HG02610 (cell line): ENCODE measurements at regions not wholly inside any gene's neighbourhood (a gene's known extent, or its start where the extent isn't known, plus 50 kb on each side); places are given as distances from the start of the nearest gene placed in this dataset.
"Not testable (repeated sequence)": the region's sequence is repeated elsewhere in the genome, so short reads cannot be mapped to it uniquely, and the experiment has no call there.

Experiments
- ATAC-seq: cut with Tn5 transposase; IDR thresholded peaks from one replicate; pipeline ENCODE4 v1.9.1; 2021; ENCODE audit warnings: mild to moderate bottlenecking, moderate library complexity; ENCODE audit not compliant: unreplicated experiment

DNA sequence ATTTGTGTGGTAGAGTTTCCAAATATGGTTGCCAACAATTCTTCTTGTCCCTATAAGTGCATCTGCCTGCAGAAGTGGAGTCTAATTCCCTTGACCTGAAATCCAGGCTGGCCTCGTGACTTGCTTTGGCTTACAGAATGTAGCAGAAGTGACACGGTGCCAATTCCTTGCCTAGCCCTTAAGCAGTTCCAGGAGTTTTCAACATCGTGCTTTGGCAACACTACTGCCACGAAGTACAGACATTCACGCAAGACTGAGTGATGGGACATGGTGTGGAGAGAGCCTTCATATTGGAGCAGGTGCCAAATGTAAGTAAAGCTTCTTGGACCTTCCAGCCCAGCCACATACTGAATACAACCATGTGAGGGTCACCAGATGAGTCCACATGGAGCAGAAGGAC lies 92.9 kb upstream of the NEK6 start:
- ATAC-seq: no peak

DNA sequence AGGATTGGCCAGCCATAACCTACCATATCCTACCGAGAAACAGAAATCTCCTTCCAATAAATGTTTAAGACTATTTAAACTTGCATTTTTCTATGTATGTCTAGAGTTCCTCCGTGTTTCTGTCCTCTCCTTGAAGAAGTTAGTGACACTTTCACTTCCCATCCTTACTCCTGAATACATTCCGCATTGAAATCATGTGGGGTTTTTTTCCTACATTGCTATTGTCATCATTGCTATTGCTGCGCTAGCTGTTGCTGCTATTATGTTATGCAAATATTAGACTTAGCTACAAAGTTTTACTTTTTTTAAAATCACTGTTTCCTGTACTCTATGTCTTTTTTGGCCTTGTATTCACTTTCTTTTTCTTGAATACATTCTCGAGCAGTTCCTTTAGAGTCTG lies 83.3 kb upstream of the NEK6 start:
- no peak for ATAC-seq

GRCh38 chr9:124177522-124177921 lies 80.2 kb upstream of the NEK6 start:
- not testable (repeated sequence) for ATAC-seq

GRCh38 chr9:124179196-124180071 lies 78.3 kb upstream of the NEK6 start:
- no peak for ATAC-seq

- ATAC-seq: no peak
These were observed 77.2 kb upstream of the NEK6 start for GRCh38 chr9:124180557-124180956.

DNA sequence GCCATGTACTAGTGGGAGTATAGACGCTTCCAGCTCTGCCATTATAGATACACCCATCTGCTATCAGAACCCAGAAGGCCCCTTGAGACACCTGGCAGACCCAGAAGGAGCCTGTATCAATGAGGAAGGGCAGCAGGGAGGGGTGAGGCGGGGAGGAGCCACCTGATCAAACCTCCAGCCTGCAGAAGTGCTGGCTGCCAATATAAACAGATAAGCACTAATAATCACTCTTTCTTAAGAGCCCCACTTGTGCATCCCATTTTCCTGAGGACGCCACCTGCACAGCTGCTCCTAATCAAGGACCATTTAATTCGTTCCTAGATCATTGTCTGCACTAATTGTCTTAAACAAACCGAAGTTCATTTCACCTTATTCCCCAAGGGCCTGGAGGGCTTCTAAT lies 75.0 kb upstream of the NEK6 start:
- no peak for ATAC-seq

DNA sequence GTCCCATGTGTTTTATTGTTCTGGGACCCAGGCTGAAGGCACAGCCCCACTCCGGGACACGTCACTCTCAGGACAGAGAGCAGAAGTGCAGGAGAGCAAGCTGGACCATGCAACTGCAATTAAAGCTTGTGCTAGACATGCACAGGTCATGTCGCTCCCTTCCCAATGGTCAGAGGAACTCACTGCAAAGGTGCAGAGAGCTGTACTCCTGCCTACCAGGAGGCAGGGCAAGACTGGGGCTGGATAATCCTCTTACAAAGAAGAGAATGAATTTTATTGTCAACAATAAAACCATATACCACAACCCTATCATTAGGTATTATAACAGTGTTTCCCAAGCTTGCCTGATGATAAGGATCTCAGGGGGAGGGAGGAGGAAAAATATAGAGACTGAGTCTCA lies 74.0 kb upstream of the NEK6 start:
- no peak for ATAC-seq

DNA sequence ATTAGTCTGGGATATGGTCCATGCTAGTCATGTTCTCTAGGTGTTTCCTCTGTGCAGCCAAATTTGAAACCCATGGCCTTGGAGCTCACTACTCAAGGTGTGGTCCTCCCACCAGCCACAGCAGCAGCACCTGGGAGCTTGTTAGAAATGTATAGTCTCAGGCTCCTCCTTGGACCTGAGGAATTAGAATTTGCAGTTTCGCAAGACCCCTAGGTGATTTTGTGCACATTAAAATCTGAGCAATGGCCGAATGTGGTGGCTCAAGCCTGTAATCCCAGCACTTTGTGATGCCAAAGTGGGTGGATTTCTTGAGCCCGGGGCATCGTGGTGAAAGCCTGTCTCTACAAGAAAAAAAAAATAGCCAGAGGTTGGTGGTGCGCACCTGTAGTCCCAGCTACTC lies 72.3 kb upstream of the NEK6 start:
- ATAC-seq: no peak

DNA sequence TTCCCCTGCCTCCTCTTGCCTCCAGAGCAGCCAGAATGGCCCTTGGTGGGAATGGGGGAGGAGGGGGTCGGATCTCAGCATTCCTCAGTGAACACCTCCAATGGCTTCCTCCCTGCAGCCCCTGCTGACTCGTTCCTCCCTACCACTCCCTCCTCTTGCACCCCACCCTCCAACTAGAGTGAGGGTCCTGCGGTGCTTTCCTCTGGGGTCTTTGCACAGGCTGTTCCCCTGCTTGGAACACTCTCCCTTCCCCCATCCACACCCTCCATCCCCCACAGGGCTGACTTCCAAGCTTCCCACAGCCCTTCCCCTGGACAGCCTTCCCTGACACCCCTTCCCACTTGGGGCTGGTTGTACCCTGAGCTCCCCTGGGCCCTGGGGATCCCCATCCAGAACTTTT lies 70.4 kb upstream of the NEK6 start:
- ATAC-seq: no peak

GRCh38 chr9:124188331-124189110 lies 69.2 kb upstream of the NEK6 start:
- ATAC-seq: no peak

DNA sequence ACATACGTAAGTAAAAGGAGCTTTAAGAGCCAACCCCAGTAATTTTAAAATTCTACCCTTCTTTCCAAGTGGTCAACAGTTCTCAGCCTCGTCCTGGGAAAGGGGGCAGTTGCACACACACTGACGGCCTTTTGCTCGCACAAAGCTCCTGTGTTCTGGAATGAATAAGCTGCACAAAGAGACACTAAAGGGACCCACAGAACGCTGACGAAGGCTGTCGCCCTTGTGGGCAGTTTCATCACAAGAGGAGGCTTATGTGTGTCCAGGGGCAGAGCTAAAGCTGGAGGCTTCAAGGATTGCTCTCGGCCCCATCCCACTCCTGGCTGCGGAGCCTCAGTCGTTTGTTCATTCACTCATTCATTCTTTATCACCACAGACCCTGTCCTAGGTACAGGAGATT lies 67.0 kb upstream of the NEK6 start:
- ATAC-seq: no peak

GRCh38 chr9:124191691-124192395 lies 65.9 kb upstream of the NEK6 start:
- no peak for ATAC-seq

- ATAC-seq: no peak
These were observed 61.0 kb upstream of the NEK6 start for GRCh38 chr9:124196814-124197176.

DNA sequence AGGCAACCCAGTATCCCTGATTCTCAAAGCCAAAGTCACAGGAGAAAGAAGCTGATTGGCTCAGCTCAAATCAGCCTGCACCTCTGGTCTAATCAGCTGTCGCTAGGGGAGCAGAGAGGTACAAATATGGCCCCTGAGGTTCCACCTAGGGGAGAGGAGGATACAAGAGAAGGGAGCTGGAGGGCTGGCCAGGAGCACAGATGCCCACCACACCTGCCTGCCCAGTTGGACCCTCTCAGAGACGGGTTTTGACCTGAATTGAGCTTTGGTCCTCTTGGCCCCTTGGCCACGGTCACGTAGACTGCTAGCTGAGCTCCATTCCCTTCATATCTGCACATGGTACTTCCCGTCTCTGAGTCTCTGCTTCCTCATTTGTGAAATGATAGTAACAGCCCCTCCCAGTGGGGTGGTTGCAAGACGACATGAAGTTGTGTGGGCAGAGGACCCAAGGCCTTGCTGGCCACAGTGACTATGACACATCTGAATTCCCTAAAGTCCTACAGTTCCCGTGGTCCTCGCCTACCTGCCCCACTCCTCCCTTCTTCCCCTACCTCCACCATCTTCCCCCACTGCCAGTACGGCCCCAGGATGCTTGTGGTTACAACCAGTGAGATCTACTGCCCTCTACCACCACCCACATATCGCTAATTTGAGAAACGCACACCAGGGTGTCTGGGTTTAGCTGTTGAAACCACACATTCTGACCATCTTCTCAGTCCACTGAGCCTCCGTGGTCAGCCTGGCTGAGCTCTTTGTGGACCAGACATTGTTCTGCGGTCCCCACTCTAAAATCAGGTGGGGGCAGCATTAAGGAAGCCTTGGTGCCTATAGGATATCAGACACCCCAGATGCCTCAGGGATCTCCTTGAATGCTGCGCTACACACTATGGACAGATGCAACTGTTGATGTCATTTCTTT lies 60.3 kb upstream of the NEK6 start:
- ATAC-seq: peak; percentile 54

DNA sequence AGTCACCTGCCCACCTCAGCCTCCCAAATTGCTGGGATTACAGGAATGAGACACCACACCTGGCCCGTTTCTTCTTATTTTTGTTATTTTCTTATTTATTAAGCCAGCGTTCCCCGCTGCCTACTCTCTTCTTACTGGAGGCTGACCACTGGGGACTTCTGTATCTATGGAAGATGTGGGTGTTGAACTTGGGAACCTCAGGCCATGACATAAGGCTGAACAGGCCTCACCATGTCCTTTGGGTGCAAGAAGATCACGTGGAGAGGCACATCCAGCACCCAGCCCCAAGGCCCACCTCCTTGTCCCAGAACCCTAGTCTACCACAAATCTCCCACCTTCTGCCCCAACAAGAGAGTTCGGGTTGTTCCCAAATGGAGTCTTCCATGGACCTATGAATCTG lies 59.4 kb upstream of the NEK6 start:
- no peak for ATAC-seq

DNA sequence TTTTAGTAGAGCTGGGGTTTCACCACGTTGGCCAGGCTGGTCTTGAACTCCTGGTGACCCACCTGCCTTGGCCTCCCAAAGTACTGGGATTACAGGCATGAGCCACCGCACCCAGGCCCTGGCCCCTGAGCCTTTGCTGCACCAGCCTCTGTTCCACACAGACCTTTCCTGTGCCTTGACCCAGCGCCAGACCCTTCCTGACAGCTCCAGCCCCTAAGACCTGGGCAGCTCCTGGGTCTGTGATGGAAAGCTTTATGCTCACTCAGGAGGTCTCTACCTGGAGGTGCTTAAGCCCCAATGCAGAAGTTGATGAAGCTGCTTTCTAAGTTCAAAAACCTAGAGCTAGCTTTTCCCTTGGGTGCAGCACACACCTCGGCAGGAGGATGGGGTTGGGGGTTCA lies 58.8 kb upstream of the NEK6 start:
- no peak for ATAC-seq

DNA sequence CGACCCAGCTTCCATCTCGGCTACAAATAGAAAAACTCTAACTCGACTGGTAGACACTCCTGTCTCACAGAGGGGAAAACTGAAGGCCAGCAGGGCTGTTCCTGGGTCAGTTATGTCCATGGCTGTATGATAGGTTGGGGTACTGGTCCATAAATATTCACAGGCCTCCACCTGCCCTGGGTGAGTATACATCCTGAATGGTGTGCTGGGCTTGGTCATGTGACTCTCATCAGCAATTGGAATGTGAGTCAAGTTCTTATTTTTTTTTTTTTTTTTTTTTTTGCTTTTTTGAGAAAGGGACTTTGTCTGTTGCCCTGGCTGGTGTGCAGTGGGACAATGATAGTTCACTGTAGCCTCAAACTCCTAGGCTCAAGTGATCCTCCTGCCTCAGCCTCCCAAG lies 58.3 kb upstream of the NEK6 start:
- ATAC-seq: no peak

GRCh38 chr9:124202447-124202971 lies 55.2 kb upstream of the NEK6 start:
- peak; percentile 76 for ATAC-seq

GRCh38 chr9:124205686-124206352 lies 51.9 kb upstream of the NEK6 start:
- ATAC-seq: no peak

- ATAC-seq: no peak
These were observed 51.4 kb upstream of the NEK6 start for GRCh38 chr9:124206391-124206790.
